Smooth muscle cell (in vitro differentiated cells): ENCODE measurements at regions not wholly inside any gene's neighbourhood (a gene's known extent, or its start where the extent isn't known, plus 50 kb on each side); places are given as distances from the start of the nearest gene placed in this dataset.

Experiments
- DNase-seq: peaks from one replicate; lab custom pipeline; 2025; ENCODE audit not compliant: unreplicated experiment; lab: John Stamatoyannopoulos, UW
- H2AFZ ChIP-seq: fragments of 200-600 bp; sonication (generic); 2 replicates; pipeline ENCODE4 v1.6.0; 2016; ENCODE audit warnings: antibody characterized with exemption, low read depth, mild to moderate bottlenecking
- H3F3A ChIP-seq: fragments of 200-600 bp; sonication (generic); 2 replicates; pipeline ENCODE4 v1.6.0; 2017; ENCODE audit warnings: antibody characterized with exemption, low read depth
- H3K27ac ChIP-seq: fragments of 200-600 bp; sonication (generic); 2 replicates; pipeline ENCODE4 v1.5.1; 2016; ENCODE audit warnings: low read depth, mild to moderate bottlenecking
- H3K27me3 ChIP-seq: fragments of 200-600 bp; sonication (generic); 2 replicates; pipeline ENCODE4 v1.6.1; 2016; ENCODE audit warnings: low read depth, mild to moderate bottlenecking
- H3K36me3 ChIP-seq: fragments of 200-600 bp; sonication (generic); 2 replicates; pipeline ENCODE4 v1.5.1; 2016; ENCODE audit warnings: low read depth
- H3K4me1 ChIP-seq: fragments of 200-600 bp; sonication (generic); 2 replicates; pipeline ENCODE4 v1.5.1; 2016; ENCODE audit warnings: low read depth
- H3K4me2 ChIP-seq: fragments of 200-600 bp; sonication (generic); 2 replicates; pipeline ENCODE4 v1.6.0; 2016; ENCODE audit warnings: mild to moderate bottlenecking
- H3K4me3 ChIP-seq: fragments of 200-600 bp; sonication (generic); 2 replicates; pipeline ENCODE4 v1.5.1; 2016; ENCODE audit warnings: mild to moderate bottlenecking
- H3K79me2 ChIP-seq: fragments of 200-600 bp; sonication (generic); 2 replicates; pipeline ENCODE4 v1.6.0; 2016; ENCODE audit warnings: low read depth, mild to moderate bottlenecking
- H3K9ac ChIP-seq: fragments of 200-600 bp; sonication (generic); 2 replicates; pipeline ENCODE4 v1.6.0; 2016; ENCODE audit warnings: low read depth
- H3K9me3 ChIP-seq: fragments of 200-600 bp; sonication (generic); replicated peaks from 2 replicates; pipeline ENCODE4 v1.5.1; 2016; ENCODE audit warnings: low read depth
- H4K20me1 ChIP-seq: fragments of 200-600 bp; sonication (generic); 2 replicates; pipeline ENCODE4 v1.6.0; 2016; ENCODE audit warnings: low read depth
- CTCF ChIP-seq: fragments of 200-600 bp; sonication (generic); IDR thresholded peaks from 2 replicates; pipeline ENCODE4 v1.5.1; 2017; ENCODE audit warnings: borderline replicate concordance, mild to moderate bottlenecking, antibody characterized with exemption; ENCODE audit not compliant: insufficient read depth, poor library complexity, severe bottlenecking
- WGBS: methylation state at CpG from one replicate; pipeline ENCODE4 v1.1.7; 2016; ENCODE audit warnings: low lambda C conversion rate; 5-methylcytosine and 5-hydroxymethylcytosine counted together

GRCh38 chrX:14173873-14174272 lies 144.2 kb upstream of the GEMIN8 start:
- no peak for TF ChIP-seq CTCF
- Histone ChIP-seq H3K4me1 (no peaks in the 10 kb centered on the region), H2AFZ (no peak overlapping the region), H3K79me2 (no peaks in the 10 kb centered on the region), H3K36me3 (no peaks in the 10 kb centered on the region), H3F3A (no peaks in the 10 kb centered on the region), H3K4me3 (no peak overlapping the region), H4K20me1 (no peaks in the 10 kb centered on the region), H3K9me3 (no peaks in the 10 kb centered on the region), H3K9ac (no peak overlapping the region), H3K4me2 (no peak overlapping the region), H3K27me3 (no peaks in the 10 kb centered on the region), H3K27ac (no peak overlapping the region)
- 79% methylated on average over 1 of the region's 1 CpG for WGBS
- no peak for DNase-seq

DNA sequence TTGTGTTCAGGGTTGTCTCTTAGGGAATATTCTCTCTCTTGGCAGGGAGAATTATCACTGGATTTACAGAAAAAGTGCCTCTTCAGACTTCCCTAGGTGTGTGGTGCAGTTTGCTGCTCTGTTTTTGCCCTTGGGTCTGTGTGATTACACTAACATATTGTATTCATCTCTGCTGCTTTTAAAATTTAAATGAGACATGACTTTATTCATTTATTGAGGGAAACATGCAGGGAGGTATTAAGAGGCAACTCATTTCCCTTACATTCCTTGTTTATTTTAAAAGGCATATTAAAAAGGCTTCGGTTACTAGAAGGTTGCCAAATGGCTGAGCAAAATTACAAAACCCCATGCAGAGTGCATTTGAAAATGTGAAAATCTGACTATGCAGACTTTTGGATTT lies 135.1 kb upstream of the GEMIN8 start:
- 78% methylated on average over 1 of the region's 1 CpG for WGBS
- no peak overlapping the region for H3K4me2 ChIP-seq
- DNase-seq, result no peak
- no peaks in the 10 kb centered on the region for H3K9me3 ChIP-seq
- H3K36me3 ChIP-seq, result no peaks in the 10 kb centered on the region
- H3K27me3 ChIP-seq, result no peaks in the 10 kb centered on the region
- H3K4me1 ChIP-seq, result no peaks in the 10 kb centered on the region
- no peaks in the 10 kb centered on the region for H3F3A ChIP-seq
- TF ChIP-seq CTCF, result no peak
- no peaks in the 10 kb centered on the region for H3K79me2 ChIP-seq
- no peak overlapping the region for H3K27ac ChIP-seq
- no peaks in the 10 kb centered on the region for H4K20me1 ChIP-seq
- no peak overlapping the region for H3K9ac ChIP-seq
- no peak overlapping the region for H2AFZ ChIP-seq
- no peak overlapping the region for H3K4me3 ChIP-seq

GRCh38 chrX:14125462-14125861 lies 95.8 kb upstream of the GEMIN8 start:
- Histone ChIP-seq H4K20me1 (no peaks in the 10 kb centered on the region), H3K27ac (no peak overlapping the region), H3K27me3 (no peaks in the 10 kb centered on the region), H2AFZ (no peak overlapping the region), H3K36me3 (no peaks in the 10 kb centered on the region), H3K4me1 (no peaks in the 10 kb centered on the region), H3F3A (no peaks in the 10 kb centered on the region), H3K79me2 (no peaks in the 10 kb centered on the region), H3K4me3 (no peak overlapping the region), H3K9ac (no peak overlapping the region), H3K9me3 (no peaks in the 10 kb centered on the region), H3K4me2 (no peak overlapping the region)
- WGBS, result 51% methylated on average over 4 of the region's 4 CpGs
- no peak for DNase-seq
- no peak for TF ChIP-seq CTCF

DNA sequence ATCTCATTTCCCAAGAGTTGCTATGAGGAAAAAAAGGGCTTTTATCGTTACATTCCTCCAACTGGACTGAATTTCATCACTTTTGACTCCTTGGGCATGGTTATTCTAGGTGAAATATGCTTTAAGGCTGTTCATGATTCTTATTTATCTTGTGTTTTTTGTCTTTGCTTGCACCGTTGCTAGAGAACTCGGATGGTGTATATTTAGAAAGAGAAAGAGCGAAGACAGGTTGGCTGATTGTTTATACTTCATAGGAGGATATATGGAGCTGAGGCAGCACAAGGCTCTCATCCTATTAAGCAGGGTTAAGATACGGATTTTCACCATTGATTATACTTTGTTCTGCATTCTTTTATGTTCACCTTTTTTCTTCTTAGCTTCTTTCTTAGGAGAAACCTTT lies 94.9 kb upstream of the GEMIN8 start:
- no peak overlapping the region for H3K27ac ChIP-seq

More for the DNA sequence above, 94.9 kb upstream of the GEMIN8 start:
- H3K4me1 ChIP-seq, result no peaks in the 10 kb centered on the region
- H2AFZ ChIP-seq, result no peak overlapping the region
- DNase-seq, result no peak
- H3K79me2 ChIP-seq, result no peaks in the 10 kb centered on the region
- H3K4me2 ChIP-seq, result no peak overlapping the region
- TF ChIP-seq CTCF, result no peak
- H3K27me3 ChIP-seq, result no peaks in the 10 kb centered on the region
- no peaks in the 10 kb centered on the region for H3F3A ChIP-seq
- WGBS, result 77% methylated on average over 5 of the region's 5 CpGs
- no peaks in the 10 kb centered on the region for H3K36me3 ChIP-seq
- H3K4me3 ChIP-seq, result no peak overlapping the region
- no peak overlapping the region for H3K9ac ChIP-seq
- H4K20me1 ChIP-seq, result no peaks in the 10 kb centered on the region
- no peaks in the 10 kb centered on the region for H3K9me3 ChIP-seq
